Gastroesophageal sphincter (tissue), 3 donors: ENCODE measurements at regions not wholly inside any gene's neighbourhood (a gene's known extent, or its start where the extent isn't known, plus 50 kb on each side); places are given as distances from the start of the nearest gene placed in this dataset.

Source experiments
- CTCF ChIP-seq, 4 experiments: fragments of 200-600 bp in 2 of 4; fragments of 450-650 bp in 2 of 4; sonication (generic) in 1 of 4; IDR thresholded peaks; one replicate each; pipeline ENCODE4 v1.5.1; 2017 to 2019; ENCODE audit warnings: antibody characterized with exemption in 4 of 4, mild to moderate bottlenecking in 2 of 4, moderate library complexity in 2 of 4
- EP300 ChIP-seq: sonication (generic); formaldehyde crosslinking; IDR thresholded peaks from one replicate; pipeline ENCODE4 v1.6.1; 2017; ENCODE audit warnings: antibody characterized with exemption, mild to moderate bottlenecking

GRCh38 chr15:70596354-70597055, 166.9 kb downstream of the UACA start:
- no peak for TF ChIP-seq EP300
- no peak for TF ChIP-seq CTCF (IDR thresholded peaks at IDR 0.05)
